CD4-positive, CD25-positive, alpha-beta regulatory T cell (primary cell): ENCODE measurements at regions not wholly inside any gene's neighbourhood (a gene's known extent, or its start where the extent isn't known, plus 50 kb on each side); places are given as distances from the start of the nearest gene placed in this dataset.

ENCODE experiments used
- ATAC-seq, 2 donors: fragments of 150-1000 bp; cut with Tn5 transposase; one replicate each; pipeline ENCODE4 v1.10.0; 2021; ENCODE audit warnings: low read depth in 2 of 2, moderate number of reproducible peaks in 2 of 2, moderate library complexity in 1 of 2
- DNase-seq, 3 donors: peaks; one replicate each; pipeline versions ENCODE4 v3.0.0 to v3.0.0-alpha.2; 2012 to 2022; ENCODE audit warnings: mixed read lengths in 1 of 3
- H3K27ac ChIP-seq: one replicate; pipeline ENCODE4 v1.7.0; 2013; ENCODE audit warnings: mild to moderate bottlenecking, low read length; ENCODE audit not compliant: insufficient read depth, poor library complexity, severe bottlenecking
- H3K27me3 ChIP-seq: one replicate; pipeline ENCODE4 v1.7.0; 2013; ENCODE audit warnings: low read length; ENCODE audit not compliant: control insufficient read depth, insufficient read depth
- H3K36me3 ChIP-seq: one replicate; pipeline ENCODE4 v1.7.0; 2013; ENCODE audit warnings: mild to moderate bottlenecking, low read length, moderate library complexity; ENCODE audit not compliant: control insufficient read depth, insufficient read depth
- H3K4me1 ChIP-seq: 2 replicates; pipeline ENCODE4 v1.7.0; 2013; ENCODE audit warnings: mild to moderate bottlenecking, low read length; ENCODE audit not compliant: insufficient read depth, control insufficient read depth, poor library complexity, severe bottlenecking
- H3K4me3 ChIP-seq: one replicate; pipeline ENCODE4 v1.7.0; 2013; ENCODE audit warnings: low read depth, mild to moderate bottlenecking, low read length, moderate library complexity
- H3K9me3 ChIP-seq, 2 experiments: 1 replicate in 1 of 2; 2 replicates in 1 of 2; pipeline ENCODE4 v1.7.0; 2013; ENCODE audit warnings: low read length in 2 of 2, mild to moderate bottlenecking in 1 of 2, moderate library complexity in 1 of 2; ENCODE audit not compliant: control insufficient read depth in 2 of 2
- H3K27ac Mint-ChIP-seq, 3 donors: one replicate each; pipeline ENCODE4 v1.8.0; 2020 to 2022; ENCODE audit warnings: mild to moderate bottlenecking in 3 of 3, mixed read lengths in 3 of 3, moderate library complexity in 2 of 3
- H3K27me3 Mint-ChIP-seq: one replicate; pipeline ENCODE4 v1.8.0; 2022; ENCODE audit warnings: mild to moderate bottlenecking, mixed read lengths
- H3K36me3 Mint-ChIP-seq: one replicate; pipeline ENCODE4 v1.8.0; 2020; ENCODE audit warnings: mixed read lengths
- H3K4me1 Mint-ChIP-seq, 4 donors: one replicate each; pipeline ENCODE4 v1.8.0; 2020 to 2022; ENCODE audit warnings: mixed read lengths in 4 of 4, mild to moderate bottlenecking in 1 of 4
- H3K4me3 Mint-ChIP-seq, 4 donors: one replicate each; pipeline ENCODE4 v1.8.0; 2020 to 2022; ENCODE audit warnings: mild to moderate bottlenecking in 4 of 4, mixed read lengths in 4 of 4, moderate library complexity in 3 of 4
- H3K9me3 Mint-ChIP-seq, 7 donors: one replicate each; pipeline ENCODE4 v1.8.0; 2020 to 2022; ENCODE audit warnings: mixed read lengths in 7 of 7, mild to moderate bottlenecking in 3 of 7, moderate library complexity in 2 of 7

GRCh38 chr1:11379851-11380250 lies 99.1 kb upstream of the DISP3 start:
- Histone ChIP-seq H3K27ac (no peak overlapping the region), H3K9me3 (no peaks in the 10 kb centered on the region), H3K4me1 (peaks cover 4% of the 10 kb centered on the region), H3K27me3 (no peaks in the 10 kb centered on the region), H3K4me3 (no peak overlapping the region), H3K36me3 (no peaks in the 10 kb centered on the region)
- Mint-ChIP-seq H3K36me3 (peaks cover 4% of the 10 kb centered on the region), H3K27ac (peak overlapping the region in 1 of 3 donors; percentile 67), H3K9me3 (peaks cover 0 to 4% (median 0%) of the 10 kb centered on the region in 7 donors), H3K4me1 (peaks cover 0 to 14% (median 7%) of the 10 kb centered on the region in 4 donors), H3K27me3 (peaks cover 4% of the 10 kb centered on the region), H3K4me3 (no peak overlapping the region)
- ATAC-seq (no peak), DNase-seq (no peak)

- H3K36me3 Mint-ChIP-seq: peaks cover 4% of the 10 kb centered on the region
- Histone ChIP-seq H3K4me3 (no peak overlapping the region), H3K4me1 (peaks cover 4% of the 10 kb centered on the region), H3K27me3 (no peaks in the 10 kb centered on the region), H3K36me3 (no peaks in the 10 kb centered on the region), H3K27ac (no peak overlapping the region), H3K9me3 (no peaks in the 10 kb centered on the region)
- H3K4me1 Mint-ChIP-seq: peaks cover 0 to 14% (median 7%) of the 10 kb centered on the region in 4 donors
- DNase-seq (no peak), ATAC-seq (no peak)
- no peak overlapping the region for H3K4me3 Mint-ChIP-seq
- no peak overlapping the region for H3K27ac Mint-ChIP-seq
- peaks cover 0 to 4% (median 0%) of the 10 kb centered on the region in 7 donors for H3K9me3 Mint-ChIP-seq
- peaks cover 4% of the 10 kb centered on the region for H3K27me3 Mint-ChIP-seq
Observed at GRCh38 chr1:11380500-11380899, 98.5 kb upstream of the DISP3 start.

- peak in 1 of 3 donors; percentile 35 for DNase-seq
- Histone ChIP-seq H3K27me3 (no peaks in the 10 kb centered on the region), H3K36me3 (no peaks in the 10 kb centered on the region), H3K4me1 (peaks cover 4% of the 10 kb centered on the region), H3K9me3 (no peaks in the 10 kb centered on the region), H3K4me3 (no peak overlapping the region), H3K27ac (no peak overlapping the region)
- Mint-ChIP-seq H3K4me1 (peaks cover 0 to 14% (median 7%) of the 10 kb centered on the region in 4 donors), H3K9me3 (peaks cover 0 to 4% (median 0%) of the 10 kb centered on the region in 7 donors), H3K36me3 (no peaks in the 10 kb centered on the region), H3K27ac (no peak overlapping the region), H3K27me3 (peaks cover 4% of the 10 kb centered on the region), H3K4me3 (peak overlapping the region in 1 of 4 donors; percentile 30)
- ATAC-seq: peak in 1 of 2 donors; percentile 8
Observed at GRCh38 chr1:11383553-11384169, 95.3 kb upstream of the DISP3 start.

GRCh38 chr1:11384170-11384554 lies 94.8 kb upstream of the DISP3 start:
- H3K4me3 Mint-ChIP-seq: no peak overlapping the region
- H3K9me3 ChIP-seq: no peaks in the 10 kb centered on the region
- H3K27ac Mint-ChIP-seq: peak overlapping the region in 1 of 3 donors; percentile 57
- H3K27me3 Mint-ChIP-seq: peaks cover 4% of the 10 kb centered on the region
- H3K36me3 Mint-ChIP-seq: no peaks in the 10 kb centered on the region
- no peak overlapping the region for H3K27ac ChIP-seq
- H3K4me3 ChIP-seq: no peak overlapping the region
- peaks cover 4% of the 10 kb centered on the region for H3K4me1 ChIP-seq
- H3K4me1 Mint-ChIP-seq: peaks cover 0 to 14% (median 7%) of the 10 kb centered on the region in 4 donors
- ATAC-seq (peak; percentile 28 to 68), DNase-seq (peak in 1 of 3 donors; percentile 37)
- peaks cover 0 to 4% (median 0%) of the 10 kb centered on the region in 7 donors for H3K9me3 Mint-ChIP-seq
- no peaks in the 10 kb centered on the region for H3K36me3 ChIP-seq
- H3K27me3 ChIP-seq: no peaks in the 10 kb centered on the region

- Mint-ChIP-seq H3K36me3 (no peaks in the 10 kb centered on the region), H3K27me3 (peaks cover 13% of the 10 kb centered on the region), H3K27ac (no peak overlapping the region), H3K4me1 (peaks cover 0 to 18% (median 7%) of the 10 kb centered on the region in 4 donors), H3K9me3 (peaks cover 0 to 2% (median 0%) of the 10 kb centered on the region in 7 donors), H3K4me3 (no peak overlapping the region)
- DNase-seq: no peak
- Histone ChIP-seq H3K27ac (no peak overlapping the region), H3K4me3 (no peak overlapping the region), H3K4me1 (peaks cover 4% of the 10 kb centered on the region), H3K36me3 (no peaks in the 10 kb centered on the region), H3K27me3 (no peaks in the 10 kb centered on the region), H3K9me3 (no peaks in the 10 kb centered on the region)
- ATAC-seq: no peak
Observed at GRCh38 chr1:11387829-11388228, 91.1 kb upstream of the DISP3 start.

- peaks cover 0 to 15% (median 6%) of the 10 kb centered on the region in 4 donors for H3K4me1 Mint-ChIP-seq
- Histone ChIP-seq H3K27me3 (no peaks in the 10 kb centered on the region), H3K9me3 (no peaks in the 10 kb centered on the region), H3K4me1 (peaks cover 4% of the 10 kb centered on the region), H3K27ac (no peak overlapping the region), H3K36me3 (no peaks in the 10 kb centered on the region), H3K4me3 (no peak overlapping the region)
- H3K9me3 Mint-ChIP-seq: peaks cover 0 to 2% (median 0%) of the 10 kb centered on the region in 7 donors
- ATAC-seq (no peak), DNase-seq (no peak)
- H3K4me3 Mint-ChIP-seq: no peak overlapping the region
- peaks cover 13% of the 10 kb centered on the region for H3K27me3 Mint-ChIP-seq
- no peak overlapping the region for H3K27ac Mint-ChIP-seq
- no peaks in the 10 kb centered on the region for H3K36me3 Mint-ChIP-seq
Observed at GRCh38 chr1:11388617-11389016, 90.3 kb upstream of the DISP3 start.

GRCh38 chr1:11391327-11391726 lies 87.6 kb upstream of the DISP3 start:
- ATAC-seq (no peak), DNase-seq (no peak)
- Histone ChIP-seq H3K36me3 (no peaks in the 10 kb centered on the region), H3K27me3 (no peaks in the 10 kb centered on the region), H3K4me3 (no peak overlapping the region), H3K4me1 (no peaks in the 10 kb centered on the region), H3K27ac (no peak overlapping the region), H3K9me3 (no peaks in the 10 kb centered on the region)
- no peaks in the 10 kb centered on the region for H3K36me3 Mint-ChIP-seq
- H3K9me3 Mint-ChIP-seq: peaks cover 0 to 2% (median 0%) of the 10 kb centered on the region in 7 donors
- no peak overlapping the region for H3K4me3 Mint-ChIP-seq
- peak overlapping the region in 1 of 3 donors; percentile 21 for H3K27ac Mint-ChIP-seq
- peaks cover 20% of the 10 kb centered on the region for H3K27me3 Mint-ChIP-seq
- H3K4me1 Mint-ChIP-seq: peaks cover 0 to 8% (median 4%) of the 10 kb centered on the region in 4 donors

- H3K36me3 Mint-ChIP-seq: no peaks in the 10 kb centered on the region
- Histone ChIP-seq H3K27ac (no peak overlapping the region), H3K4me3 (no peak overlapping the region), H3K36me3 (no peaks in the 10 kb centered on the region), H3K27me3 (no peaks in the 10 kb centered on the region), H3K9me3 (no peaks in the 10 kb centered on the region), H3K4me1 (no peaks in the 10 kb centered on the region)
- ATAC-seq (no peak), DNase-seq (peak in 1 of 3 donors; percentile 33)
- H3K27me3 Mint-ChIP-seq: peaks cover 20% of the 10 kb centered on the region
- H3K4me1 Mint-ChIP-seq: peaks cover 0 to 8% (median 4%) of the 10 kb centered on the region in 4 donors
- peaks cover 0 to 2% (median 0%) of the 10 kb centered on the region in 7 donors for H3K9me3 Mint-ChIP-seq
- no peak overlapping the region for H3K27ac Mint-ChIP-seq
- no peak overlapping the region for H3K4me3 Mint-ChIP-seq
Observed at GRCh38 chr1:11391886-11392285, 87.1 kb upstream of the DISP3 start.
